ENCODE measurements at regions not wholly inside any gene's neighbourhood (a gene's known extent, or its start where the extent isn't known, plus 50 kb on each side); places are given as distances from the start of the nearest gene placed in this dataset.

- TF ChIP-seq MAX (IDR thresholded peaks at IDR 0.05) (no peak), CTBP2 (IDR thresholded peaks at IDR 0.05; ENCODE audit: borderline replicate concordance, insufficient read depth, insufficient read length, low read length) (no peak), MAFK (IDR thresholded peaks at IDR 0.05; ENCODE audit: low read depth, low read length) (no peak), CTCF (IDR thresholded peaks at IDR 0.05; ENCODE audit: control extremely low read depth in 1 of 3, insufficient read depth in 1 of 3, low read depth in 1 of 3, low read length in 3 of 3) (no peak), SIX5 (IDR thresholded peaks at IDR 0.05; ENCODE audit: low read depth, low read length) (no peak)
These were observed 301.8 kb downstream of the SP3 start (continued) for GRCh38 chr2:173663353-173663752.
